ENCODE measurements at regions not wholly inside any gene's neighbourhood (a gene's known extent, or its start where the extent isn't known, plus 50 kb on each side); places are given as distances from the start of the nearest gene placed in this dataset.
"Not testable (repeated sequence)": the region's sequence is repeated elsewhere in the genome, so short reads cannot be mapped to it uniquely, and the experiment has no call there.

GRCh38 chr3:157856078-157856939 lies 249.9 kb downstream of the SHOX2 start:
- no peak for DNase-seq

- not testable (repeated sequence) for DNase-seq
Measured at GRCh38 chr3:157845839-157846238, 260.4 kb downstream of the SHOX2 start.

GRCh38 chr3:157844800-157845565 lies 261.2 kb downstream of the SHOX2 start:
- DNase-seq = no peak

- no peak for DNase-seq
Measured at GRCh38 chr3:157844216-157844615, 262.0 kb downstream of the SHOX2 start.

GRCh38 chr3:157841029-157841428 lies 265.2 kb downstream of the SHOX2 start:
- no peak for DNase-seq

- no peak for DNase-seq
Measured at GRCh38 chr3:157840564-157840963, 265.7 kb downstream of the SHOX2 start.

GRCh38 chr3:157838457-157838856 lies 267.8 kb downstream of the SHOX2 start:
- DNase-seq = no peak

- no peak for DNase-seq
Measured at GRCh38 chr3:157837336-157837735, 268.9 kb downstream of the SHOX2 start.

- no peak for DNase-seq
Measured at GRCh38 chr3:157836022-157836421, 270.2 kb downstream of the SHOX2 start.

GRCh38 chr3:157832588-157832987 lies 273.6 kb downstream of the SHOX2 start:
- DNase-seq = no peak

- DNase-seq = no peak
Measured at GRCh38 chr3:157830556-157831236, 275.5 kb downstream of the SHOX2 start.

- no peak for DNase-seq
Measured at GRCh38 chr3:157829786-157830185, 276.4 kb downstream of the SHOX2 start.

- no peak for DNase-seq
Measured at GRCh38 chr3:157824281-157824680, 281.9 kb downstream of the SHOX2 start.

- no peak for DNase-seq
Measured at GRCh38 chr3:157823050-157823449, 283.2 kb downstream of the SHOX2 start.

- no peak for DNase-seq
Measured at GRCh38 chr3:157820157-157820517, 286.1 kb downstream of the SHOX2 start.

- DNase-seq = no peak
Measured at GRCh38 chr3:157819270-157820156, 286.7 kb downstream of the SHOX2 start.

GRCh38 chr3:157816896-157817295 lies 289.3 kb downstream of the SHOX2 start:
- DNase-seq = no peak

- DNase-seq = no peak
Measured at GRCh38 chr3:157816296-157816695, 289.9 kb downstream of the SHOX2 start.

GRCh38 chr3:157815739-157816138 lies 290.5 kb downstream of the SHOX2 start:
- no peak for DNase-seq

GRCh38 chr3:157810924-157811718 lies 295.1 kb downstream of the SHOX2 start:
- no peak for DNase-seq

- DNase-seq = no peak
Measured at GRCh38 chr3:157807280-157807679, 298.9 kb downstream of the SHOX2 start.

GRCh38 chr3:157805538-157805937 lies 300.7 kb downstream of the SHOX2 start:
- no peak for DNase-seq

All from amniotic stem cell (primary cell).